ENCODE measurements at regions not wholly inside any gene's neighbourhood (a gene's known extent, or its start where the extent isn't known, plus 50 kb on each side); places are given as distances from the start of the nearest gene placed in this dataset.
"Not testable (repeated sequence)": the region's sequence is repeated elsewhere in the genome, so short reads cannot be mapped to it uniquely, and the experiment has no call there.

DNA sequence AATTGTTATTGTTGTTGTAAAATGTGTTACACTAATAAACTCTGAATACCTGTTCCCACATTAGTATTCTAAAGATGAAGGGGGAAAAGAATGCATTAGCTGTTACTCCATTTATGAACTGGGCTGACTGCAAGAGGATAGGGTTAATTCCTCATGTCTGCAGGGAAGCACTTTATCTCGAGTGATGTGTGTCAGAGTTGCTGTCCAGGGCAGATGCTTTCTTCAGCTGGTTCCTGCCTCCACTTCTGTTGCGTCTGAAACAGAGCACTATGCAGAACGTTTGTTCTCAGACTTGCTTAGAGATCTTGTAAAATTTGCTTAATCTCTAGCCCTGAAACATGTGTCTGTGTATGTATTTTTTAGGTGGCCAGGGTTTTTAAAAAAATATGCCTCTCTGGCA lies 318.8 kb downstream of the SPRY2 start:
- DNase-seq = no peak

DNA sequence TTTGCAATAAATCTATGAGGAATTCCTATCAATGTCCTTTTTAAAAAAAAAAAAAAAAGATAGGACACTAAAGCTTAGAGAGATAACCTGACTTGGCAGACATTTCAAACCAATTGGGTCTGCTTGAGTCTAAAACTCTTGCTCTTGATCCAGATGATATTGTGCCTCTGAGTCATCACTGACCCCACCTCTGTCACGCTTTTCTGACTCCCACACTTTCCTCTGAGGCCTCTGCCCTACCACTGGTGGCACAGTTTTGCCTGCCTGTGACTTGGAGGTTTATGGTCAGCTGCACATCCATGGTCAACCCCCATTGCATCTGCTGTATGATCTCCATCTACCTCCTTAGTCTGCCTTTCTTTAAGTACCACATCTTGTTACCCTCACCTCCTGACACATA lies 328.7 kb downstream of the SPRY2 start:
- DNase-seq = no peak

DNA sequence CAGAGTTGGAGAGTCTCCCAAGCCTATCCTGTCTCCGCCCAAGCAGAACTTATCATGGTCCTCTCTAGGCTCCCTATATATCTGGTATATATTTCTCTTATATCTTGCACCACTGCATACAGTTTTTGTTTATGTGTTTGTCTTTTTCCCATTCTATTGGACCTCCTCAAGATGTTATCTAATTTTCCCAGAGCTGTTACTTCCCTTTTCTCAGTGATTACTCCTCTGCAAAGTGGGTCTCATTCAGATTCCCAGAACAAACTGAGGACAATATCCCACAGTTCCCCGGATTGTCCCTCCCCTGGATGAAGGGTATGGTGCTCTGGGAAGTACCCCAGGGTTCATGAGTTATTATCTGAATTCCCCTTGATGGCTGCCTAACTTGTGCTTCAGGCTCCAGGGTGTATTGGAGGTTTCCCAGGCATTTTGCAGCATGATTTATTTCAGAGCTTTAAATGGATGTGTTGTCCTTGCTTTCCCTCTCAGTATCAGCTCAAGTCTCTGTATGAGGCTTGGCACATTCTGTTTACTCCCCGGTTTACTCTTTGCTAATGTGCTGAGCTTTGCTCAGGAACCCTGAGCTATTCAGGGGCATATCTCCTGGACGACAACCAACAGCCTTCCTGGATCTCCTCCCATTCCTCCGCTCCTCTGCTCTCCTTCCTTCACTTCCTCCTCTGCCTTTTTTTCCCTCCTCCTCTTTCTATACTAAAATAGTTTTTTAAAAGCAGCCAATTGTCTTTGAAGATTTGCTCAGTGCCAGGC lies 329.3 kb downstream of the SPRY2 start:
- no peak for DNase-seq

GRCh38 chr13:80010846-80011245 lies 330.1 kb downstream of the SPRY2 start:
- no peak for DNase-seq

DNA sequence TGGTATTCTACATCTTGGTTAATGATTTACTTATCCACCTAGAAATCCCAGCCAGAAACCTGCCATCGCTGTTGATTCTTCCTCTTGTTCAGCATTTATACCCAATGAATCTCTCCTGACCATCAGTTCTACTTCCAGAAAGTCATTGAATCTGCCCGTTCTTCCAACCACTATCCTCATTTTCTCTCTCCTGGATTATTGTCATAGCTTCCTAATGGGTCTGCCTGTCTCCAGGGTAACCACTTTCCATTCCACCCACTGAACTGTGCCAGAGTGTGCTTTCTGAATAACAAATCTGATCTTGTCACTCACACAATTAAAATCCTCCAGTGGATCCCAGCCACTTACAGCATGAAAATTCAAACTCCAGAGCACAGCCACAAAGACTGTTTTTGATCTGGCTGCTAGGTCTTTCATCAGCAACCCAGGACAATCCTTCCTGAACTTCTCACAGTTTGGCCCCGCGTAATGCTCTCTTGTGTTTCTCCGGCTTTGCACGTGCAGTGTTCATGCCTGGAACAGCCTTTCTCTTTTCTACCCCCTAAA lies 330.6 kb downstream of the SPRY2 start:
- no peak for DNase-seq

- no peak for DNase-seq
Measured at GRCh38 chr13:80009760-80010159, 331.2 kb downstream of the SPRY2 start.

DNA sequence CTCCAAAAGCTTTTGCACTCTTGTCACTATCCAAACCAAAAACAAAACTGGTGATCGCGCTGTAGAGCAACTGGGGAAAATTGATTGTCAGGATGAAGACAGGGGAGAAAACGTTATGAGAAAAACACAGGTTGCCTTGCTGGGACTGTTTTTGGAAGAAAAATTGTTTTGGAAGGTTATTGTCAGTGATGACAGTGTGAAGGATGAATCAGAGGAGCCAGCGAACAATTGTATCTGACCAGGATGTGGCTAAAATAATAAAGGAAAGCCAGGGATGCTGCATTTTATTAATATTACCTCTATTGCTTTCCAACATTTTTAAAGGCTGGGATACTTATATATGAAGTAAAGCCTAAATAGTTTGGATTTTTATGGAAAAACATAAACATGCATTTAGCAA lies 334.0 kb downstream of the SPRY2 start:
- no peak for DNase-seq

- DNase-seq = no peak
Measured at GRCh38 chr13:80001510-80001842, 339.4 kb downstream of the SPRY2 start.

- DNase-seq = no peak
Measured at GRCh38 chr13:80000684-80001509, 340.0 kb downstream of the SPRY2 start.

GRCh38 chr13:79999601-80000000 lies 341.3 kb downstream of the SPRY2 start:
- no peak for DNase-seq

GRCh38 chr13:79998381-79998880 lies 342.5 kb downstream of the SPRY2 start:
- no peak for DNase-seq

DNA sequence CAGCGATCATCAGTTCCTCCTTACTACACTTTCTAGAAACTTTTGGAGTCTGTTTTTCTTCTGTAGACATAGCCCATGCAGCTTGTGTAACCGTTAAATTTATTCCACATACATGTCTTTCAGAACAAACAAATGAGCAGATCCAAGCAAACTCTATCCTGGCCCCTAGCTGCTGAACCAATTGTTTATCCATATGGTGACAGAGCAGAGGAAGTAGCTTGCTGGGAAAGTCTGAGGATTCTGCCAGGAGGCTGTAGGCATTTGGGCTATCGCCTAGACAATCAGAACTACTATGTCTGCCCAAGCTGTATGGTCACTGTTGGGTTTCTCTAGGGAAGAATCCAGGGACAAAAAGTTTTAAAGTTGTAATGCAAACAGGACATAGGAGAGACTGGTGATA lies 343.7 kb downstream of the SPRY2 start:
- no peak for DNase-seq

GRCh38 chr13:79995334-79995733 lies 345.6 kb downstream of the SPRY2 start:
- DNase-seq = no peak

- no peak for DNase-seq
Measured at GRCh38 chr13:79992111-79992510, 348.8 kb downstream of the SPRY2 start.

DNA sequence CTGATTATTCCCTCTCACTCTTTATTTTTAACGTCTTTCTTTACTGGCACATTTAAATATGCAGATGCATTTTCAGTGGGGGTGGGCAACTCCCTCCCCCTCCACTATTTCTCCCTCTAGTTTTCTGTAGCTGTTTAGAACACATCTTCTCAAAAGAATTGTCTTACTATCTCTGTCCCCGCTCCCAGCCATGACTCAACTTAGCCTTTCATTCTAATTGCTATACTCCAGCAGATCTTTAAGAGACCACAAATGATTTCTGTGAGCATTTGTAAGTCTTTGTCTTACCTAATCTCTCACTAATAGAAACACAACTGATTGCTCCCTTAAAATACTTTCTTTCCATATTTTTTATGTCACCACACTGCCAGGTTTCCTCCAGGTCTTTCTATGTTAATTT lies 350.9 kb downstream of the SPRY2 start:
- DNase-seq = no peak

DNA sequence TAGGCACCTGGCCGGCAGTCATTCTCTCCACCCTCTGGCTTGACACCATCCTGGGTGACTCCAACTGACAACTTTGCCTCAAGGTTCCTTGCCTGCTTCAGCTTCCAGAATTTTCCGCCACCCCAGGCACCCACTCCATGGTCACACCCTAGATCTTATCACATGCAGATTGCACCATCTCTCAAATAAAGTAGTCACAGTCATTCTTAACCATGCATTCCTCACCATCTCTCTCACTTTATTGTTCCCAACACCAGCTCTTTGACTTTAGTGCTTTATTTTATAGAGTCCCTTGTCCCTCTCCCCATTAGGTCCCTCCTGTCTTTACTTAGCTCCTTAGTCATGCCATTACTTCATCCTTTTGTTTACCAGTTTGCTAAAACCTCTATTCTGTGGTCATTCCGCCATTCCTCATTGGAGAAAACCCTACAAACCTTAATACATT lies 351.7 kb downstream of the SPRY2 start:
- no peak for DNase-seq

DNA sequence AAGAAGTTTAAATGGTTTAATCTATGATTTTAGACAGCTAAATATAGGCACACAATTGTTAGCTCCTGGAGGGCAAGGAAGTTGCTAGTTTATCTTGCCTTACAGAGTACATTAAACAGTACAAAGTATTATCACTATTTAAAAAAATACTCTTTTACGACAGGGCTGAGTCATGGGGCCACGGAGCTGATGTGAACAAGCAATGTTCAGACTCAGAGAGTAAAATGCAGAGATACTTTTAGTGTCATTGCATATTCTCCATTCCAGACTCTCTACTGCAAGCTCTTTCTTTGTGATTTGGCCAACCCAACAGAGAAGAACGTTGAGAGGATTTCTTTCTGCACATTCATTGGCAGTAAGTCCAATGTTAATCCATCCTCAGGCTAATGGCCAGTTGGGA lies 352.4 kb downstream of the SPRY2 start:
- no peak for DNase-seq

GRCh38 chr13:79987761-79988160 lies 353.2 kb downstream of the SPRY2 start:
- no peak for DNase-seq

DNA sequence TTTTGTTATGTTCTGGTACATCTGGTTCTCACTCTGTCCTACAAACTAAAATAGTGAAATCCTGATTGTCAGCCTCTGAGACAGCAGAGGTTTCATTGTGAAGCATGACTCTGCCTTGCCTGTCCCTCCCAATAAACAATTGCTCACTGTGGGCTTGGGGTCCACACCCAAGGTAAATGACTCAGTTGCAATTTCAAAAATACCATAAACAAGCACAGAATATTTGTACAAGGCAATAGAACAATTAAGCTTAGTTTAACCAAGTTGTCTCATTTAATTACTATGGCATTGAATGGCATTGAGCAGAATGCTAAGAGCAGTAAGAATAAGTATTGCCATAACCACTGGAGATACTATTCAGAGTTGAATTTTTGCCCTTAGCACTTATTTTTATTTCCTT lies 353.6 kb downstream of the SPRY2 start:
- DNase-seq = no peak

DNA sequence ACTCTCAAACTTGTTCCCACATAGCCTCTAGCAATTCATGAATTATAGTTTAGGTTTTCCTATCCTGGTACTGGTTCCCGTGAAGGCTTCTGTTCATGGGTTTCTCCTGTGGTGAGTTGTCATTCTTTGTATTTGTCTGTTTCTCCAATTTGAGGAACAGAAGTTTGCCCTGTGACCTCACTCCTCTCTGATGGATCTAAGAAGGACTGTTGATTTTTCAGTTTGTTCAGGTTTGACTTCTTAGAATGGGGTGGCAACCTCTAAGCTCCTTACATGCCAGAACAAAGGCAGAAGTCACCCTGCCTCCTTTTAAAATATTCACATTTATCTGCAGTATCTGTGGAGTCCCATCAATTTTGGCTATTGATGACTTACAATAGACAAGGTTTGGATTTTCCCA lies 354.0 kb downstream of the SPRY2 start:
- no peak for DNase-seq

DNA sequence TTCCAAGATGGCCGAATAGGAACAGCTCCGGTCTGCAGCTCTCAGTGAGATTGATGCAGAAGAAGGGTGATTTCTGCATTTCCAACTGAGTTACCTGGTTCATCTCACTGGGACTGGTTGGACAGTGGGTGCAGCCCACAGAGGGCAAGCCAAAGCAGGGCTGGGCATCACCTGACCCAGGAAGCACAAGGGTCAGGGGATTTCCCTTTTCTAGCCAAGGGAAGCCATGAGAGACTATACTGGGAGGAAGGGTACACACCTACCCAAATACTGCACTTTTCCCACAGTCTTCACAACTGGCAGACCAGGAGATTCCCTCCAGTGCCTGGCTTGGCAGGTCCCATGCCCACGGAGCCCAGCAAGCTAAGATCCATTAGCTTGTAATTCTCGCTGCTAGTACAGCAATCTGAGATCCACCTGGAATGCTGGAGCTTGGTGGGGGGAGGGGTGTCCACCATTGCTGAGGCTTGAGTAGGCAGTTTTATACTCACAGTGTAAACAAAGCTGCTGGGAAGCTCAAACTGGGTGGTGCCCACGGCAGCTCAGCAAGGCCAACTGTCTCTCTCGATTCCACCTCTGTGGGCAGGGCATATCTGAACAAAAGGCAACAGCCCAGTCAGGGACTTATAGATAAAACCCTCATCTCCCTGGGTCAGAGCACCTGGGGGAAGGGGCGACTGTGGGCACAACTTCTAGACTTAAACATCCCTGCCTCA lies 365.8 kb downstream of the SPRY2 start:
- not testable (repeated sequence) for DNase-seq

DNA sequence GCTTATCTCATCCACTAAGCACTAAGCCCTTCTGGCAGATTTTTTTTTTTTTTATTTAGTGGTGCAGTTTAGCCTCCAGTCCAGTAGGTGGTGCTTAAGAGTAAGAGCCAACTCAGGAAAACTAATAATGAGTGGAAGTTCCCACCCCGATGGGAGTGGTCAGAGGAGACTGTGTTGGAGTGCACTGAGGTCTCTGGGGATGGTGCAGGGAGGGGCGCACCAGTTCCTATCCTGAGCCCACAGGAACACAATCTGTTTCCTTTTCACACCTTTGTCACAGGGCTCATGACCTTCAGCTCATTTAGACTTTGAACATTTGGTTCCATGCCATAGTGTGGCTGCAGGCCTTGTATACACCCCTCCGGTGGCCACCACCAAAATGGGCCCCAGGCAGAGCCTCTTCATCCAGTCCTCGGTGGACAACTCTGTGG lies 367.4 kb downstream of the SPRY2 start:
- no peak for DNase-seq

GRCh38 chr13:79972066-79972569 lies 368.8 kb downstream of the SPRY2 start:
- DNase-seq = no peak
